ENCODE measurements at regions not wholly inside any gene's neighbourhood (a gene's known extent, or its start where the extent isn't known, plus 50 kb on each side); places are given as distances from the start of the nearest gene placed in this dataset.

GRCh38 chr15:66938114-66938830, 127.1 kb upstream of the SMAD3 start:
- TF ChIP-seq POLR2A (IDR thresholded peaks at IDR 0.05; ENCODE audit: low read depth, low read length) (no peak), RAD21 (IDR thresholded peaks at IDR 0.05; ENCODE audit: low read length) (no peak)
- TF ChIP-seq, protein P1, sequence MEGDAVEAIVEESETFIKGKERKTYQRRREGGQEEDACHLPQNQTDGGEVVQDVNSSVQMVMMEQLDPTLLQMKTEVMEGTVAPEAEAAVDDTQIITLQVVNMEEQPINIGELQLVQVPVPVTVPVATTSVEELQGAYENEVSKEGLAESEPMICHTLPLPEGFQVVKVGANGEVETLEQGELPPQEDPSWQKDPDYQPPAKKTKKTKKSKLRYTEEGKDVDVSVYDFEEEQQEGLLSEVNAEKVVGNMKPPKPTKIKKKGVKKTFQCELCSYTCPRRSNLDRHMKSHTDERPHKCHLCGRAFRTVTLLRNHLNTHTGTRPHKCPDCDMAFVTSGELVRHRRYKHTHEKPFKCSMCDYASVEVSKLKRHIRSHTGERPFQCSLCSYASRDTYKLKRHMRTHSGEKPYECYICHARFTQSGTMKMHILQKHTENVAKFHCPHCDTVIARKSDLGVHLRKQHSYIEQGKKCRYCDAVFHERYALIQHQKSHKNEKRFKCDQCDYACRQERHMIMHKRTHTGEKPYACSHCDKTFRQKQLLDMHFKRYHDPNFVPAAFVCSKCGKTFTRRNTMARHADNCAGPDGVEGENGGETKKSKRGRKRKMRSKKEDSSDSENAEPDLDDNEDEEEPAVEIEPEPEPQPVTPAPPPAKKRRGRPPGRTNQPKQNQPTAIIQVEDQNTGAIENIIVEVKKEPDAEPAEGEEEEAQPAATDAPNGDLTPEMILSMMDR (conservative IDR thresholded peaks at IDR 0.05; ENCODE audit: low read depth, low read length), result no peak
